ENCODE measurements at regions not wholly inside any gene's neighbourhood (a gene's known extent, or its start where the extent isn't known, plus 50 kb on each side); places are given as distances from the start of the nearest gene placed in this dataset.
"Not testable (repeated sequence)": the region's sequence is repeated elsewhere in the genome, so short reads cannot be mapped to it uniquely, and the experiment has no call there.

GRCh38 chr1:149700220-149700619 lies 82.3 kb upstream of the FCGR1A start:
- DNase-seq (ENCODE audit: low read depth in 2 of 2): not testable (repeated sequence)

- DNase-seq (ENCODE audit: low read depth in 2 of 2): not testable (repeated sequence)
Observed at GRCh38 chr1:149700677-149701567, 81.6 kb upstream of the FCGR1A start.

- peak; percentile 45 to 76 for DNase-seq (ENCODE audit: low read depth in 2 of 2)
Observed at GRCh38 chr1:149708192-149708853, 74.2 kb upstream of the FCGR1A start.

- DNase-seq (ENCODE audit: low read depth in 2 of 2): not testable (repeated sequence)
Observed at GRCh38 chr1:149711651-149712050, 70.8 kb upstream of the FCGR1A start.

GRCh38 chr1:149712154-149712927 lies 70.2 kb upstream of the FCGR1A start:
- peak; percentile 56 to 66 for DNase-seq (ENCODE audit: low read depth in 2 of 2)

- DNase-seq (ENCODE audit: low read depth in 2 of 2): not testable (repeated sequence)
Observed at GRCh38 chr1:149713513-149713912, 69.0 kb upstream of the FCGR1A start.

- DNase-seq (ENCODE audit: low read depth in 2 of 2): not testable (repeated sequence)
Observed at GRCh38 chr1:149713952-149714351, 68.5 kb upstream of the FCGR1A start.

- DNase-seq (ENCODE audit: low read depth in 2 of 2): not testable (repeated sequence)
Observed at GRCh38 chr1:149724618-149725302, 57.7 kb upstream of the FCGR1A start.

- not testable (repeated sequence) for DNase-seq (ENCODE audit: low read depth in 2 of 2)
Observed at GRCh38 chr1:149726688-149727087, 55.8 kb upstream of the FCGR1A start.

- DNase-seq (ENCODE audit: low read depth in 2 of 2): not testable (repeated sequence)
Observed at GRCh38 chr1:149728598-149728997, 53.9 kb upstream of the FCGR1A start.

Measured in dermis microvascular lymphatic vessel endothelial cell (primary cell).